ENCODE measurements at regions not wholly inside any gene's neighbourhood (a gene's known extent, or its start where the extent isn't known, plus 50 kb on each side); places are given as distances from the start of the nearest gene placed in this dataset.

- no peak for TF ChIP-seq GATA3 (IDR thresholded peaks at IDR 0.05; ENCODE audit: low read depth, low read length)
- TF ChIP-seq GATA2 (IDR thresholded peaks at IDR 0.05; ENCODE audit: low read depth, low read length), result no peak
These were observed 538.9 kb upstream of the IGFBP3 start for GRCh38 chr7:46459942-46460341.

- TF ChIP-seq GATA3 (IDR thresholded peaks at IDR 0.05; ENCODE audit: low read depth, low read length), result no peak
- no peak for TF ChIP-seq GATA2 (IDR thresholded peaks at IDR 0.05; ENCODE audit: low read depth, low read length)
These were observed 533.7 kb upstream of the IGFBP3 start for GRCh38 chr7:46454816-46455215.

- TF ChIP-seq GATA3 (IDR thresholded peaks at IDR 0.05; ENCODE audit: low read depth, low read length) (no peak), GATA2 (IDR thresholded peaks at IDR 0.05; ENCODE audit: low read depth, low read length) (no peak)
These were observed 531.6 kb upstream of the IGFBP3 start for GRCh38 chr7:46452561-46453135.

GRCh38 chr7:46451846-46452245, 530.8 kb upstream of the IGFBP3 start:
- TF ChIP-seq GATA3 (IDR thresholded peaks at IDR 0.05; ENCODE audit: low read depth, low read length) (no peak), GATA2 (IDR thresholded peaks at IDR 0.05; ENCODE audit: low read depth, low read length) (no peak)

- TF ChIP-seq GATA2 (IDR thresholded peaks at IDR 0.05; ENCODE audit: low read depth, low read length), result no peak
- no peak for TF ChIP-seq GATA3 (IDR thresholded peaks at IDR 0.05; ENCODE audit: low read depth, low read length)
These were observed 529.8 kb upstream of the IGFBP3 start for GRCh38 chr7:46450886-46451285.

- TF ChIP-seq GATA3 (IDR thresholded peaks at IDR 0.05; ENCODE audit: low read depth, low read length) (no peak), GATA2 (IDR thresholded peaks at IDR 0.05; ENCODE audit: low read depth, low read length) (no peak)
These were observed 529.4 kb upstream of the IGFBP3 start for GRCh38 chr7:46450425-46450824.

GRCh38 chr7:46449743-46450142, 528.7 kb upstream of the IGFBP3 start:
- TF ChIP-seq GATA2 (IDR thresholded peaks at IDR 0.05; ENCODE audit: low read depth, low read length) (no peak), GATA3 (IDR thresholded peaks at IDR 0.05; ENCODE audit: low read depth, low read length) (no peak)

- no peak for TF ChIP-seq GATA2 (IDR thresholded peaks at IDR 0.05; ENCODE audit: low read depth, low read length)
- TF ChIP-seq GATA3 (IDR thresholded peaks at IDR 0.05; ENCODE audit: low read depth, low read length), result no peak
These were observed 527.4 kb upstream of the IGFBP3 start for GRCh38 chr7:46448478-46448877.

GRCh38 chr7:46446151-46446550, 525.1 kb upstream of the IGFBP3 start:
- TF ChIP-seq GATA2 (IDR thresholded peaks at IDR 0.05; ENCODE audit: low read depth, low read length) (no peak), GATA3 (IDR thresholded peaks at IDR 0.05; ENCODE audit: low read depth, low read length) (no peak)

GRCh38 chr7:46444256-46444655, 523.2 kb upstream of the IGFBP3 start:
- TF ChIP-seq GATA2 (IDR thresholded peaks at IDR 0.05; ENCODE audit: low read depth, low read length) (no peak), GATA3 (IDR thresholded peaks at IDR 0.05; ENCODE audit: low read depth, low read length) (no peak)

- TF ChIP-seq GATA3 (IDR thresholded peaks at IDR 0.05; ENCODE audit: low read depth, low read length) (no peak), GATA2 (IDR thresholded peaks at IDR 0.05; ENCODE audit: low read depth, low read length) (no peak)
These were observed 519.1 kb upstream of the IGFBP3 start for GRCh38 chr7:46440186-46440585.

- TF ChIP-seq GATA2 (IDR thresholded peaks at IDR 0.05; ENCODE audit: low read depth, low read length) (no peak), GATA3 (IDR thresholded peaks at IDR 0.05; ENCODE audit: low read depth, low read length) (no peak)
These were observed 511.6 kb upstream of the IGFBP3 start for GRCh38 chr7:46432708-46433107.

GRCh38 chr7:46428295-46428694, 507.2 kb upstream of the IGFBP3 start:
- TF ChIP-seq GATA3 (IDR thresholded peaks at IDR 0.05; ENCODE audit: low read depth, low read length), result no peak
- no peak for TF ChIP-seq GATA2 (IDR thresholded peaks at IDR 0.05; ENCODE audit: low read depth, low read length)

GRCh38 chr7:46424934-46425333, 503.9 kb upstream of the IGFBP3 start:
- TF ChIP-seq GATA2 (IDR thresholded peaks at IDR 0.05; ENCODE audit: low read depth, low read length) (no peak), GATA3 (IDR thresholded peaks at IDR 0.05; ENCODE audit: low read depth, low read length) (no peak)

GRCh38 chr7:46421441-46422230, 500.6 kb upstream of the IGFBP3 start:
- TF ChIP-seq GATA2 (IDR thresholded peaks at IDR 0.05; ENCODE audit: low read depth, low read length) (no peak), GATA3 (IDR thresholded peaks at IDR 0.05; ENCODE audit: low read depth, low read length) (no peak)

All from SH-SY5Y (cell line).